Epidermal melanocyte (primary cell): ENCODE measurements at regions not wholly inside any gene's neighbourhood (a gene's known extent, or its start where the extent isn't known, plus 50 kb on each side); places are given as distances from the start of the nearest gene placed in this dataset.

Experiments used
- DNase-seq: peaks from one replicate; pipeline ENCODE4 v3.0.0; 2011; ENCODE audit warnings: low spot score; ENCODE audit not compliant: insufficient read length

DNA sequence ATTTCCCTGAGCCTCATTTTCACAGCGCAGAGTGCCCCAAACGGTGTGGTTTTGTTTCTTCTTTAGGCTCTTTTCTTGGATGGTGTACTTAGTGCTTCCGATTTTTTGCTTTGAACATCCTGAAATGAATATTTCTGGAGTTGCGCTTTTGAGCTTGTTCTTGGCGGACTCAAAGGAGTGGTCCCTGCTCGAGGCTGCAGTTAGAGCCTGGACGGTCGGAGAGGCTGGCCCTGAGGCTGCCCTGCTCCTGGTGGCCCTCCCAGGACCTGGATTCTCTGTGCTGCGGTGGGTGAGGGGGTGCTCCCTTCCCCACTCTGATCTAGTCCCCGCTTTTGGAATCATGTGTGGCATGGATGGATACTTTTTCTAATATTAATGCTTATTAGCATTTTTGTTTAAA is 291.8 kb upstream of the IRX4 start:
- no peak for DNase-seq

- no peak for DNase-seq
Measured at GRCh38 chr5:2173151-2173834, 290.6 kb upstream of the IRX4 start.

DNA sequence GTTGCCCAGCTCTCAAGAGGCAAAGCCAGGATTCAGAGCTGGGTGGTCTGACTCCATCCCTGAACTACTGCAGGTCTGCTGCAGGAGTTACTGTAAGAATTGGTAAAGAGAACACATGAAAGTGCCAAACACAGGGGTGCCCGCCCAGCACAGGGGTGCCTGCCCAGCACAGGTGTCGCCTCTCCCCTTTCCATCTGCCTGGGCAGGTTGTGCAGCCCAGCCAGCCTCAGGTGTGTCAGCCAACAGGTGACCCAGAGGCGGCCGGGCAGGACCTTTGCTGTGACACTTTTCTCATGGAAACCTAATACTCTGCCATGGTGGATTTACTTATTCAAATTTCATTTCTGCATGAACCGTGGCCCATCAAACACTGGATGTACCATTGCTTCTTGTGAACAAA is 289.7 kb upstream of the IRX4 start:
- no peak for DNase-seq

DNA sequence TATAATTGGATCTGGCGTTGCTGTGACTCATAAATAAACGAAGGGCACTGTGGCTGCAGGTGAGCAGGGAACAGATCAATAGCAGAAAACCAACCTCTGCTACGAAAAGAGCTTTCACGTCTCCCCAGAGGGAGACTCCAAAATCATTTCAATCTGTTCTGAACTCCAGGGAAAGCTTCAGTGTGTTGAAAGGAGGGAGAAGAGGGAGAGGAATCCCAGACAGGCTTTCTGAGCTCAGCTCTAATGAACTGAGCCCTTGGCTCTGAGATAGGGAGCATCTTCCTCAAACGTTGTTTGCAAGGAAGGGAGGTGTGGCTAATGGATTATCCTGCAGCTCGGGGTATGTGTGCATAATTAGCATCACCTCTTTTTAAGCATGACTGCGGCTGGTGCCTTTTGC is 288.0 kb upstream of the IRX4 start:
- no peak for DNase-seq

DNA sequence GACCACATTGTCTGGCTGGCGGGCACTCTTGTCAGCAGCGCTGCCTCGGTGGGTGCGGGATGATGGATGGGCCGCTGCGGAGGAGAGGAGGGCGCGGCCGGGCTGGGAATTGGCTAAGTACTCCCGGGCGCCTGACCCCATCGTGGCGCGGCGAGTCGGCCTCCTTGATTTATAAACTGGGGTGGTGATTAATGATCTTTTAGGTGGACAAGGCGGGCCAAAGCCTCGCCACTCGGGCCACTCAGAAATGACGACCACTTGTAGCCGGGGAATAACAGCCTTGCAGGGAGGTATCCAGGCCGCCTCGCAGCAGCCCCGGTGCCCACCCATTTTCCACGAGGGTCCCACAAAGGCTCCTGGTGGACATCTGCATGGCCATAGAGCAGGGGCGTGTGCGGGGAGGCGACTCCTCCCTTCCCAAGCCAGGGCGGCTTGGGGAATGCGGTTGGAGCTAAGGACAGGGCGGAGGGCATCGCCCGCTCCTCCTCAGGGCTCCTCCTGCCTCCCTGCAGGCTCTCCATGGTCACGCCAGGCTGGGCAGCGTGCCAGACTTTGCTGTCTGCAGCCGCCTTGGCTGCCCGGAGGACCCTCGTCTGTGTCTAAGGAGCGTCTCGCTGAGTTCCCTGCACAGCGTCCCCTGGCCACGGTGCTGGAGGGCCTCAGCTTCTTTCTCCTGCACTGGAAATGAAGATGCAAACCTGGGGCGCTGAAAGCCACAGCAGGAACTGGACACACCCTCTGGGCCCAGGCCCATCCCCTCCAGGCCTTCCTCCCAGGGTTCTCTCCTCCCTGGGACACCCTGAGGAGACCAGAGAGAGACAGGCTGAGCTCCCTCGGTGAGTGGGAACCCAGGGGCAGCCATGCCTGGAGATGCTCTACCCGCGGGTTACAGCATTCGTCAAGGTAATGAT is 287.4 kb upstream of the IRX4 start:
- DNase-seq: no peak

- DNase-seq: no peak
Measured at GRCh38 chr5:2169430-2169808, 286.7 kb upstream of the IRX4 start.

- no peak for DNase-seq
Measured at GRCh38 chr5:2168601-2169429, 286.1 kb upstream of the IRX4 start.

- no peak for DNase-seq
Measured at GRCh38 chr5:2167671-2168070, 284.9 kb upstream of the IRX4 start.

- no peak for DNase-seq
Measured at GRCh38 chr5:2166979-2167377, 284.3 kb upstream of the IRX4 start.

DNA sequence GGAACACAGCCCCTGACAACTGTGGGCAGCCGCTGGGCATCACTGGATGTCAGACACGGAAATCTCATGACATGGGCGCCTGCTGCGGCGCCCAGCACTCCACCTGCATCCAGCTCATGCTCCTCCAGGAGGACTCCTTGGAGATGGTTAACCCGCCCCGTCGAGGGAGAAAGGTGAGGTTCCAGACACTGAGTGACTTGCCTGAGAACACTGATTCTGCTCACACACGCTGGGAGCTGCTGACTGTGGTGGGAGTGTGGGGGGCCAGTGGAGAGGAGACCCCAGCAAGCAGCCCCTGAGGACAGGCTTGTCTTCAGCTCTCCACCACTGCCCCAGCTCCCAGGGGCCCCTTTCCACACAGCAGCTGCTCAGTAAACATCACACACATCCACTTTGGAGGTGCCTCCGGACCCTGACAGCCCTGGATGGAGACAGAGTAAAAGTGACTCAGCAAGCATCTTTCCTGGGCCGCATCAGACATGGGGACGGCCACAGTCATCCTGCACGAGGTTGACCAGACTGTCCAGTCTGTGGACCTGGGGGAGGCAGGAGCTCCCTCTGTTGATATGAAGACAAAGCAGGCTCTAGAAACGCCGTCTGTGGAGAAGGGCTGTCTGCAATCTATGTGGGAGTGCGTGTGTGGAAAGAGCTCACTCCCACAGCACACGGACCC is 283.7 kb upstream of the IRX4 start:
- no peak for DNase-seq

GRCh38 chr5:2165615-2166305 is 283.0 kb upstream of the IRX4 start:
- no peak for DNase-seq

DNA sequence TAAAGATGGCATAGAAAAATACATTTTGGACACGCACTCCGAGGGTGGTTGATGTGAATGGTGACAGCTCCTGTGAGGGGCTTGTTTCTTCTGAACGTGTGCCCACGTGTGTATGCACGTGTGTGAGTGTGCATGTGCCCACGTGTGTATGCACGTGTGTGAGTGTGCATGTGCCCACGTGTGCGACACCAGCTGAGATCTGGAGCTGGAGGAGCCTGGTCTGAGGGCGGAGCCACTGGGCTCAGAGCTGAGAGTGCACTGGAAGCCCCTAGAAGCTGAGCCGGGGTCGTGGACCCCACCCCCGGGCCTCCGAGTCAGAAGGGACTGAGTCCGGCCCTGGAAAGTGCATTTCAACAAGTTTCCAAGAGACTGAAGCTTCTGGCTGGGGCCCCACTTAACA is 282.5 kb upstream of the IRX4 start:
- DNase-seq: no peak

GRCh38 chr5:2164586-2164985 is 281.9 kb upstream of the IRX4 start:
- no peak for DNase-seq

DNA sequence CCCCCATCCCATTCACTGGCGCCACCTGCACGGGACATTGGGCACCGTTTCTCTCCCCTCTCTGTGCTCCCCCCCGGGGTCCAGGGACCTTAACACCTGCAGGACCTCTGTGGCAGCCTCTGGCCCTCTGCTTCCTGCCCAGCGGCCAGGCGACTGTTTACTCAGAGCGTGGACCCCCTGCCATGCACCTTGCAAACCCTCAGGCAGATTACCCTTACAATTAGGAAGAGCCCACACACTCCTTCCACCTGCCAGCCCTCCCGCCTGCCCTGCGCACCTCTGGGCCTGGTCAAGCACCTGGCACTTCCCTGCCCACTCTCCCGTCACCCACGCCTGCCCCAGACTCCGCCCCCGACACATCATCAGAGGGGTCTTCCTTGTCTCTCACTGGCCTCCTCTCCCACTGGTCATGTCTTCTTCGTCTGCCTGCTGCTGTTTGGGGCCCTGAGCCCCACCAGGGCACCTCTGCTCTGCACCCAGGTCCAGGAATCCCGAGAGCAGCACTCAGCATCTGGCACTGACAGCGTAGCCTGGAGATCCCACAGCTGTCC is 281.3 kb upstream of the IRX4 start:
- no peak for DNase-seq

- no peak for DNase-seq
Measured at GRCh38 chr5:2163060-2163856, 280.5 kb upstream of the IRX4 start.

- no peak for DNase-seq
Measured at GRCh38 chr5:2160811-2161210, 278.1 kb upstream of the IRX4 start.

DNA sequence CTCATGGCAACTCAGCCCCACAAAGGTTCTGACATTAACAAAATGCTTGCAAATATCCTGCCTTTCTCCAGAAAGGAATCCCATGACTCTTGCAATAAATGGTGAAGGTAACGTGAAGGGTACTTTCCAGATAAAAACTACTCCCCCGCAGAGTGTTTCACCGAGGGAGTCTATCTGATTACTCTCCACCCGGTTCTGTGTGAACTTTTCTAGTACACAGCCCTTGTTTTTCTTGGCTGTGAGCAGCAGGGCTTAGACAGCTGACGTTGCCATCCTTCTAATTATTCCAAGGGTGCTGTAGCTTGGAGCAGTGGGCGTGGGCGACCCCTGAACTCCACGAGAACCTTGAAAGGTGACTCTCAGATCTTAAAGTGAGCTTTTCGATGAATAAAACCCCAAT is 276.0 kb upstream of the IRX4 start:
- DNase-seq: no peak

DNA sequence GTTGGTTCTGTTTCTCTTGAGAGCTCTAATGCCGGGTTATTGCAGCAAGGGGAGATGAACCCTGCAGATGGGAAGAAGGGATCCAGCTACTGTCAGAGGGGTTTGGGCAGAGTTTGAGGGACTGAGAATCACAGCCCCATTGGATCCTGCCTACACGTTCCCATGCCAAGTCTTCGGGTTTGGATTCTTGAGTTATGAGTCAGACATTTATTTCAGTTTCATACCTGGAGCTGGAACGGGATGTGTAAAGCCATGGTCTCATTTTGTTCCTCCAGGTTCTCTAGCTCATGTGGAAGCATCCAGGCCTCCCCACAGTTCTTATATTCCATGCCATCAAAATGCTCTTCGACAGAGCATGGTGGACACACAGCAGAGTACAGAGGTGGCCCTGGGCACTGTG is 275.4 kb upstream of the IRX4 start:
- no peak for DNase-seq

GRCh38 chr5:2157372-2157771 is 274.6 kb upstream of the IRX4 start:
- no peak for DNase-seq
